ENCODE measurements at regions not wholly inside any gene's neighbourhood (a gene's known extent, or its start where the extent isn't known, plus 50 kb on each side); places are given as distances from the start of the nearest gene placed in this dataset.

GRCh38 chr2:221817052-221817451, 244.9 kb upstream of the EPHA4 start:
- TF ChIP-seq CTCF (conservative IDR thresholded peaks at IDR 0.05): no peak
- TF ChIP-seq EZH2 (IDR thresholded peaks at IDR 0.05; ENCODE audit: low read depth): no peak

Measured in PC-9 (cell line).